ENCODE measurements at regions not wholly inside any gene's neighbourhood (a gene's known extent, or its start where the extent isn't known, plus 50 kb on each side); places are given as distances from the start of the nearest gene placed in this dataset.

DNA sequence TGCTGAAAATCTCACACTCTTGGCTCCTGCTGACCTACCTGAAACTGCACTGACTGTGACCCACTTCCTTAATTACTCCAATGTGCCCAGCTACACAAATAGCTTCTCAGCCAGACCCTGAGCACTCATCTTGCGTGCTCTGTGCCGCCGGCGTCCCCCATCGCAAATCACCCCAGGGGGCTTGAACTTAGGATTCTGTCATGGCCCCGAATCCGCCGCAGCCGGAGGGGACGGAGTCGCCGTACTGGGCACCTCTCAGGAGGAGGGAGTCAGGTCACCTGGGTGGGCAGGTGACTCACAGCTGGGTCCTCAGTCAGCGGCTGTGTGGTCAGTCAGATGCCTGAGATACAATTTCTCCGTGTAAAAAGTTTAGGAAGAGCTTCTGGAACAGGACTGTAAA is 804.9 kb upstream of the SALL3 start:
- TF ChIP-seq CTCF (conservative IDR thresholded peaks at IDR 0.05; ENCODE audit: low read length) (no peak), EZH2phosphoT487 (IDR thresholded peaks at IDR 0.05; ENCODE audit: borderline replicate concordance, low read depth, low read length) (no peak)
